ENCODE measurements at regions not wholly inside any gene's neighbourhood (a gene's known extent, or its start where the extent isn't known, plus 50 kb on each side); places are given as distances from the start of the nearest gene placed in this dataset.
"Not testable (repeated sequence)": the region's sequence is repeated elsewhere in the genome, so short reads cannot be mapped to it uniquely, and the experiment has no call there.

DNA sequence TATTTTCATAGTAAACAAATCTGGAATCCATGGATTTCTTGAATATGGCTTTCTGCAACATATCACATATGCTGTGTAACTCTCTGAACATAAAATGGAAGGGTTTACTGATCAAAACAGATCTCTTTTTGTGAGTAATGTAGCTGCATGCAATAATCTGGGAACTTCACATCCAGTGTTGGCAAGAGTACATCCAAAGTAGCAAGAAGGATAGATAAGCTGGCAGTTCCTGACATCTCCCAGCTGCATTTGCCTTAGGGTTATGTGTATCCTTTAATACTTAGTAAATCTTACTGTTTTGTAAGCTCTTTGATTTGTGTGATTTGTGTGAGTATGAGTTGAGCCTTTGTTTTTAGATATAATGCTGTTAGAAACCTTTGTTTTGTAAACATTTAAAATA, 280.4 kb upstream of the CNTN5 start:
- TF ChIP-seq, protein P1, sequence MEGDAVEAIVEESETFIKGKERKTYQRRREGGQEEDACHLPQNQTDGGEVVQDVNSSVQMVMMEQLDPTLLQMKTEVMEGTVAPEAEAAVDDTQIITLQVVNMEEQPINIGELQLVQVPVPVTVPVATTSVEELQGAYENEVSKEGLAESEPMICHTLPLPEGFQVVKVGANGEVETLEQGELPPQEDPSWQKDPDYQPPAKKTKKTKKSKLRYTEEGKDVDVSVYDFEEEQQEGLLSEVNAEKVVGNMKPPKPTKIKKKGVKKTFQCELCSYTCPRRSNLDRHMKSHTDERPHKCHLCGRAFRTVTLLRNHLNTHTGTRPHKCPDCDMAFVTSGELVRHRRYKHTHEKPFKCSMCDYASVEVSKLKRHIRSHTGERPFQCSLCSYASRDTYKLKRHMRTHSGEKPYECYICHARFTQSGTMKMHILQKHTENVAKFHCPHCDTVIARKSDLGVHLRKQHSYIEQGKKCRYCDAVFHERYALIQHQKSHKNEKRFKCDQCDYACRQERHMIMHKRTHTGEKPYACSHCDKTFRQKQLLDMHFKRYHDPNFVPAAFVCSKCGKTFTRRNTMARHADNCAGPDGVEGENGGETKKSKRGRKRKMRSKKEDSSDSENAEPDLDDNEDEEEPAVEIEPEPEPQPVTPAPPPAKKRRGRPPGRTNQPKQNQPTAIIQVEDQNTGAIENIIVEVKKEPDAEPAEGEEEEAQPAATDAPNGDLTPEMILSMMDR (IDR thresholded peaks at IDR 0.05; ENCODE audit: low read depth, low read length) = no peak
- no peaks in the 10 kb centered on the region for H3K9me3 ChIP-seq
- no peak for DNase-seq
- no peaks in the 10 kb centered on the region for H3K27me3 ChIP-seq
- peaks cover 9% of the 10 kb centered on the region for H3K4me1 ChIP-seq
- H3K36me3 ChIP-seq = no peaks in the 10 kb centered on the region
- no peak overlapping the region for H3K4me3 ChIP-seq (ENCODE audit: low read depth, low read length)

DNA sequence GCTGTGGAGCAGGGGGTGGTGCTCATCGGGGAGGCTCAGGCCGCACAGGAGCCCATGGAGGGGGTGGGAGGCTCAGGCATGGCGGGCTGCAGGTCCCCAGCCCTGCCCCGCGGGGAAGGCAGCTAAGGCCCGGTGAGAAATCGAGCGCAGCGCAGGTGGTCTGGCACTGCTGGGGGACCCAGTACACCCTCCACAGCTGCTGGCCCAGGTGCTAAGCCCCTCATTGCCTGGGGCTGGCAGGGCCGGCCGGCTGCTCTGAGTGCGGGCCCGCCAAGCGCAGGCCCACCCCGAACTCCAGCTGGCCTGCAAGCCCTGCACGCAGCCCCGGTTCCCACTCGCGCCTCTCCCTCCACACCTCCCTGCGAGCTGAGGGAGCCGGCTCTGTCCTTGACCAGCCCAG, 257.3 kb upstream of the CNTN5 start:
- H3K36me3 ChIP-seq; H3K9me3 ChIP-seq; H3K4me1 ChIP-seq; H3K4me3 ChIP-seq (ENCODE audit: low read depth, low read length); H3K27me3 ChIP-seq; DNase-seq: not testable (repeated sequence)

DNA sequence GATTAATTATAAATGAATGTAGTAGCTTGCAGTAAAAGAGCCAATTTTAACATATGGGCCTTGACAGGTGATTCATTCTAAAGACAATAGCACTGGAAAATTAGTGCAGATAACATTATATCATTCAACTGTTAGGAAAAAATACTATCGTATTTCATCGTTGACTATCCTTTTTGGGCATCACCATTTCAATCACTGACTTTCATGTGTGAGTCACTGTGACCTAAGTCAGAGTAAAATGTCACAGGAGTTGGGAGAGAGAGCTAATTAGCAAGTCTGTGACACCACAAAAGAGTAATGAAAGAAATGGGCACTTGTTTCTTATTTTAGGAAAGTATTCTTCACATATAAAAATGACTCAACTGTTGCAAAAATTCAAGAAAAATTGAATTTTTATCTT, 253.8 kb upstream of the CNTN5 start:
- DNase-seq = no peak
- H3K9me3 ChIP-seq = no peaks in the 10 kb centered on the region
- no peaks in the 10 kb centered on the region for H3K36me3 ChIP-seq
- no peak overlapping the region for H3K4me3 ChIP-seq (ENCODE audit: low read depth, low read length)
- TF ChIP-seq, protein P1 (IDR thresholded peaks at IDR 0.05; ENCODE audit: low read depth, low read length) = no peak
- H3K27me3 ChIP-seq = no peaks in the 10 kb centered on the region
- peaks cover 4% of the 10 kb centered on the region for H3K4me1 ChIP-seq

DNA sequence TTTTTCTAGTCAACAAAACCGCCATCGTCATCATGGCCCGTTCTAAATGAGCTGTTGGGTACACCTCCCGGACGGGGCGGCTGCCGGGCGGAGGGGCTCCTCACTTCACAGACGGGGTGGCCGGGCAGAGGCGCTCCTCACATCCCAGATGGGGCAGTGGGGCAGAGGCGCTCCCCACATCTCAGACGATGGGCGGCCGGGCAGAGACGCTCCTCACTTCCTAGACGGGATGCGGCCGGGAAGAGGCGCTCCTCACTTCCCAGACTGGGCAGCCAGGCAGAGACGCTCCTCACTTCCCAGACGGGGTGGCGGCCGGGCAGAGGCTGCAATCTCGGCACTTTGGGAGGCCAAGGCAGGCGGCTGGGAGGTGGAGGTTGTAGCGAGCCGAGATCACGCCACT, 250.7 kb upstream of the CNTN5 start:
- H3K4me1 ChIP-seq; H3K27me3 ChIP-seq; H3K36me3 ChIP-seq; DNase-seq; H3K9me3 ChIP-seq; H3K4me3 ChIP-seq (ENCODE audit: low read depth, low read length): not testable (repeated sequence)

DNA sequence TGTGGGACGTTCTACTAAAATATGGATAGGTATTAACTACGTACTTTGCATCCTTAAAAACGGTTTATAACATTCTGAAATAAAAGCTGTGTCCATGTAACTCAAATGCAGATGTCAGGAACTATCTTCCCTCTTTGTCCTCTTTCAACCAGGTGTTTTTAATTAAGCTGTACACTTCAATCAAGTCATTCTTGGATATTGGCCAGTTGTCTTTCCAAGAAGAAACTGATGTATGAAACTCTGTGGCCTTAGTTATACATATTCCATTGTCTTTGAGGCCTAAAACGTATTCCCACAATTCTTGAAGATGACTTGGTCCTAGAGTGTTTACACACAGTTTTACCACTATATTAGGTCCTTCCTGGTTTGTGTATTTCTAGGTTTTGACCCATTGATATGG, 249.0 kb upstream of the CNTN5 start:
- H3K4me3 ChIP-seq (ENCODE audit: low read depth, low read length) = no peak overlapping the region
- no peak for DNase-seq
- TF ChIP-seq, protein P1 (IDR thresholded peaks at IDR 0.05; ENCODE audit: low read depth, low read length) = no peak
- no peaks in the 10 kb centered on the region for H3K36me3 ChIP-seq
- H3K4me1 ChIP-seq = peaks cover 5% of the 10 kb centered on the region
- H3K9me3 ChIP-seq = no peaks in the 10 kb centered on the region
- H3K27me3 ChIP-seq = no peaks in the 10 kb centered on the region

DNA sequence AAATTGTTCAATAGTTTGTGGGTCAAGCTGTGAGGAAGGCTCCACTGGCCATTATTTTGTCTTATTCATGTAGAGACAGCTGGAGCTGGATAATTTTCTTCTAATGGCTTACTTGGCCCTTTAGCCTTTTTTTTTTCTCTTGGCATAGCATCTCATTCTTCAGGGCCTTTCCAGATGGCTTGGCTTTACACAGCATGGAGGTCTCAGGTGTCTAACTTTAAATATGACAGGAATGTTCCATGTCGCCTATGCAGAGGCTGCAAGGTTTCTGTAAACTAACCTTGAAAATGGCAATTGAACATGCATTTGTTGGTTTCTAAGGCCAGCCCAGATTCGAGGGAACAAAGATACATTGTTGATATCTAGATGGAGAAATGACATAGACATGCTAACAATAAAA, 247.9 kb upstream of the CNTN5 start:
- TF ChIP-seq, protein P1 (IDR thresholded peaks at IDR 0.05; ENCODE audit: low read depth, low read length) = no peak
- peaks cover 5% of the 10 kb centered on the region for H3K4me1 ChIP-seq
- H3K9me3 ChIP-seq = no peaks in the 10 kb centered on the region
- no peaks in the 10 kb centered on the region for H3K27me3 ChIP-seq
- H3K36me3 ChIP-seq = no peaks in the 10 kb centered on the region
- no peak for DNase-seq
- no peak overlapping the region for H3K4me3 ChIP-seq (ENCODE audit: low read depth, low read length)

DNA sequence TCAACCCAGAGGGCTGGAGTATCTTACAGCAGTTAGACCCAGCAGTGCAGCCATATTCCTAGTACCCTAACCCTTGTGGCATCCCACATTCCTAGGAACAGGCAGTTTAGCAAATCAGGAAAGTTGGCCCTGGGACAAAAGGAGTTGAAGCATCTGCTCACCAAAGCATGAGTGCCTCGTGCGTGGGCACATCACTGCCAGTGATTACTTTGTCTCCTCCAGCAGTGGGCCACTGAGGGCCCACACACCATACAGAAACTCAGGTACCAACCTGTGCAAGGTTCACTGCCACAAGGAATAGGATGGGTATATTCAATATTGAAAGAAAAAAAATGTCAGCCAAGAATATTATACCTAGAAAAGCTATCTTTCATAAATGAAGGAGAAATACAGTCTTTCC, 227.5 kb upstream of the CNTN5 start:
- Histone ChIP-seq H3K36me3 (no peaks in the 10 kb centered on the region), H3K9me3 (no peaks in the 10 kb centered on the region), H3K27me3 (no peaks in the 10 kb centered on the region), H3K4me3 (ENCODE audit: low read depth, low read length) (no peak overlapping the region), H3K4me1 (no peaks in the 10 kb centered on the region)
- TF ChIP-seq, protein P1 (IDR thresholded peaks at IDR 0.05; ENCODE audit: low read depth, low read length) = no peak
- DNase-seq = no peak

Measured in BE2C (cell line).